Cardiac muscle cell (in vitro differentiated cells and primary cell): ENCODE measurements at regions not wholly inside any gene's neighbourhood (a gene's known extent, or its start where the extent isn't known, plus 50 kb on each side); places are given as distances from the start of the nearest gene placed in this dataset.

Source experiments
- DNase-seq, 2 donors: peaks; one replicate each; pipeline versions ENCODE4 v3.0.0 to v3.0.0-alpha.2; 2010 to 2017; ENCODE audit warnings: low read depth in 1 of 2, low spot score in 1 of 2
- H3K27ac ChIP-seq: fragments of 200-600 bp; sonication (generic); 2 replicates; pipeline ENCODE4 v1.5.1; 2016
- H3K27me3 ChIP-seq: fragments of 200-600 bp; sonication (generic); 2 replicates; pipeline ENCODE4 v1.6.0; 2016; ENCODE audit warnings: control low read depth
- H3K36me3 ChIP-seq: fragments of 200-600 bp; sonication (generic); 2 replicates; pipeline ENCODE4 v1.5.1; 2016; ENCODE audit warnings: control low read depth
- H3K4me1 ChIP-seq: fragments of 200-600 bp; sonication (generic); 2 replicates; pipeline ENCODE4 v1.8.1; 2017; ENCODE audit warnings: low read depth, mild to moderate bottlenecking, mixed run types
- H3K4me3 ChIP-seq: fragments of 200-600 bp; sonication (generic); 2 replicates; pipeline ENCODE4 v1.5.1; 2016; ENCODE audit warnings: mild to moderate bottlenecking
- H3K9me3 ChIP-seq: fragments of 200-600 bp; sonication (generic); 2 replicates; pipeline ENCODE4 v1.5.1; 2017; ENCODE audit warnings: low read depth, mild to moderate bottlenecking, control low read depth
- CTCF ChIP-seq: IDR thresholded peaks from 2 replicates; pipeline ENCODE4 v1.5.1; 2012; ENCODE audit warnings: low read depth, mild to moderate bottlenecking, low read length

DNA sequence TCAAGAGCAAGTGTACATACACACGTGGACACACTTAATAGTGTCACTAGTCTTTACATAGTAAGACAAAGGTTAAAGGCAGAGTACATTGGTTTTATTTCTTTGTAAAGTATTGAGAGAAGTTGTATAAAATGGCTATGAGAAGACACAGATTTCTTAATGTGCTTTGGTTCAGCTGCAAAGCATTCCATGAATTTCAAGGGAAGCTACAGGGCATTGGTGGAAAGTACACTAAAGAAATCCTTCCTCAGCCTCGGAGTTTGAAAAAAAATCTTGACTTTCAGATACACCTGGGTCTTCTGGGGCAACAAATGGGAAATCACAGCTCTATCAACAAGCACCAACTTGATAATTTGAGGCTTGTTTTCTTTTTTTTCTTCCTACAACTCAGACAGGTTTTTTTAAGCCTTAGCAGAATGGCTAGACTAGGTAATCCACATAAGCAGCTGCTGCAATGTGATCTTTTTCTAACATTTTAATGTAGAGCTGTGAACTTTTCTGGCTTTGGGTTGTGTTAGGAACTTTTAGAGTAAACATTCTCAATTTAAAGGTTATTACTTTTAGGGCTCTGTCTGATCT is 140.4 kb upstream of the FST start:
- Histone ChIP-seq H3K4me3 (no peak overlapping the region), H3K27ac (no peak overlapping the region)

GRCh38 chr5:53340956-53341750 is 139.3 kb upstream of the FST start:
- no peak overlapping the region for H3K4me3 ChIP-seq
- DNase-seq: no peak
- H3K27me3 ChIP-seq: no peaks in the 10 kb centered on the region
- TF ChIP-seq CTCF: no peak
- no peaks in the 10 kb centered on the region for H3K36me3 ChIP-seq
- no peaks in the 10 kb centered on the region for H3K9me3 ChIP-seq
- H3K27ac ChIP-seq: no peak overlapping the region
- H3K4me1 ChIP-seq: no peaks in the 10 kb centered on the region

More for the DNA sequence above, 140.4 kb upstream of the FST start:
- no peak for TF ChIP-seq CTCF
- DNase-seq: no peak
- no peaks in the 10 kb centered on the region for H3K4me1 ChIP-seq
- no peaks in the 10 kb centered on the region for H3K36me3 ChIP-seq
- H3K9me3 ChIP-seq: no peaks in the 10 kb centered on the region
- no peaks in the 10 kb centered on the region for H3K27me3 ChIP-seq

DNA sequence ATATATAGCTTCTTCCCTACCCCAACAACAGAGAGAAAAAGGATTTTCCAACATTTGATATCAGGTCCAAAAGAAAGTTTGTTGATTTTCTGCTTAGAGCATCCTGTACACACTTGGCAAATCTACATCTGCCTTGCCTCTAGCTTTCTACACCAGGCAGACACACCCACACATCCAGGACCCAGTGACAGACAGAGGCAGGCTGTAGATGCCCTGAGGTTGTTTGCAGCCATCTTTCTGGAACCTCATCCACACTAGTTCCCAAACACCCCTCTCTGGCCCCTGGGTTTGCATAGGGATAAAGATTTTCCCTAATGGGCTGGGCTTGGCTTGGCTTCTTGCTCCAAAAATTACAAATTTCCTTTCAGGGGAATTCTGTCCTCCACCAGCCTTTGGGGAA is 138.2 kb upstream of the FST start:
- no peak for DNase-seq
- Histone ChIP-seq H3K4me1 (no peaks in the 10 kb centered on the region), H3K9me3 (no peaks in the 10 kb centered on the region), H3K27ac (no peak overlapping the region), H3K4me3 (no peak overlapping the region), H3K36me3 (no peaks in the 10 kb centered on the region), H3K27me3 (no peaks in the 10 kb centered on the region)
- no peak for TF ChIP-seq CTCF

- Histone ChIP-seq H3K36me3 (no peaks in the 10 kb centered on the region), H3K27ac (no peak overlapping the region), H3K4me3 (no peak overlapping the region), H3K9me3 (no peaks in the 10 kb centered on the region), H3K27me3 (no peaks in the 10 kb centered on the region), H3K4me1 (no peaks in the 10 kb centered on the region)
- DNase-seq: peak in 1 of 2 donors; percentile 95
- TF ChIP-seq CTCF: no peak
Observed at GRCh38 chr5:53343187-53343586, 137.2 kb upstream of the FST start.

DNA sequence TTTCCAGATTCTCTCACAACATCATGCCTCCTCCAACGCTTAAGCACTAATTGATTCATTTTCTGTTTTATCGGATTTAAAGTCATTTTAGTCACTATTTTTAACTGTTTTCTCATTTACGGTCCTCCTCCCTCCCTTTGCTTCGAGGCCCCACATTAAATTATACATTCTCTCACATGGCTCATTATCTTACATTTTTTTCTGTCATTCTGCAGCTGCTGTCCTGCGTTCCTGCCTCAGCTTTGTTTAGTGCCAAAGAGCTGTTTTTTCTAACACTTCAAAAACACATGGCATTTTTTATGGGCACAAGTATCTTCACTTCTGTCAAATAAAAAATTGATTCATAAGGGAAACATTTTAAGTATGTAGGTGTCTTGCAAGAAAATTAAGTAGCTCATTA is 130.1 kb upstream of the FST start:
- Histone ChIP-seq H3K4me3 (no peak overlapping the region), H3K9me3 (no peaks in the 10 kb centered on the region), H3K27ac (no peak overlapping the region), H3K36me3 (no peaks in the 10 kb centered on the region), H3K27me3 (no peaks in the 10 kb centered on the region), H3K4me1 (no peaks in the 10 kb centered on the region)
- no peak for TF ChIP-seq CTCF
- no peak for DNase-seq
